MCF 10A (cell line): ENCODE measurements at regions not wholly inside any gene's neighbourhood (a gene's known extent, or its start where the extent isn't known, plus 50 kb on each side); places are given as distances from the start of the nearest gene placed in this dataset.

Source experiments
- BruUV-seq: library from RNA; stranded (reverse); fragments of 400-500 nt; replicated peaks from 2 replicates; lab custom pipeline; 2021; lab: Mats Ljungman, UMichigan
- CTCF ChIA-PET: fragments of 300-600 bp; sonication (Branson Sonifier 250); formaldehyde crosslinking; extraction: SDS; loops from one replicate; lab custom pipeline; 2021; ENCODE audit warnings: antibody characterized with exemption, inconsistent platforms; lab: Yijun Ruan, JAX
- POLR2A ChIA-PET: fragments of 300-600, 350-650 bp; sonication (Branson Sonifier 250); formaldehyde crosslinking; extraction: SDS; loops from one replicate; lab custom pipeline; 2020; ENCODE audit warnings: antibody characterized with exemption, inconsistent platforms; lab: Yijun Ruan, JAX
- DNase-seq: peaks from one replicate; pipeline ENCODE4 v3.0.0-alpha.2; 2018; ENCODE audit not compliant: unreplicated experiment
- H3K27ac Mint-ChIP-seq: one replicate; pipeline ENCODE4 v1.8.0; 2022; ENCODE audit warnings: mild to moderate bottlenecking, low read depth, mixed read lengths; ENCODE audit not compliant: unreplicated experiment
- H3K27me3 Mint-ChIP-seq: one replicate; pipeline ENCODE4 v1.8.0; 2022; ENCODE audit warnings: mixed read lengths; ENCODE audit not compliant: insufficient read depth, unreplicated experiment
- H3K36me3 Mint-ChIP-seq: one replicate; pipeline ENCODE4 v1.8.0; 2022; ENCODE audit warnings: mild to moderate bottlenecking, moderate library complexity, mixed read lengths; ENCODE audit not compliant: insufficient read depth, unreplicated experiment
- H3K4me1 Mint-ChIP-seq: one replicate; pipeline ENCODE4 v1.8.0; 2022; ENCODE audit warnings: mixed read lengths; ENCODE audit not compliant: insufficient read depth, unreplicated experiment
- H3K4me3 Mint-ChIP-seq: one replicate; pipeline ENCODE4 v1.8.0; 2022; ENCODE audit warnings: mild to moderate bottlenecking, moderate library complexity, mixed read lengths; ENCODE audit not compliant: unreplicated experiment
- H3K9me3 Mint-ChIP-seq: one replicate; pipeline ENCODE4 v1.8.0; 2022; ENCODE audit warnings: mixed read lengths; ENCODE audit not compliant: unreplicated experiment
- CTCF ChIP-seq: fragments of 200-600 bp; IDR thresholded peaks from one replicate; pipeline ENCODE4 v1.8.0; 2022; ENCODE audit warnings: antibody characterized with exemption, mild to moderate bottlenecking; ENCODE audit not compliant: unreplicated experiment
- intact Hi-C: fragments of 100-400 bp; cut with micrococcal nuclease; formaldehyde crosslinking; loops from 2 replicates; pipeline ENCODE4 v1.14.1; 2022

GRCh38 chr3:118495206-118495605 is 539.4 kb downstream of the IGSF11 start:
- intact Hi-C loops = no loop called here
- no peak for TF ChIP-seq CTCF
- no peak overlapping the region for H3K4me3 Mint-ChIP-seq
- no peaks in the 10 kb centered on the region for H3K4me1 Mint-ChIP-seq
- BruUV-seq = no TSS peak
- H3K27me3 Mint-ChIP-seq = no peaks in the 10 kb centered on the region
- no peak for DNase-seq
- H3K27ac Mint-ChIP-seq = no peak overlapping the region
- no peaks in the 10 kb centered on the region for H3K9me3 Mint-ChIP-seq
- peaks cover 6% of the 10 kb centered on the region for H3K36me3 Mint-ChIP-seq
- POLR2A ChIA-PET = no interaction called here
- CTCF ChIA-PET = no interaction called here

GRCh38 chr3:118497274-118497673 is 537.4 kb downstream of the IGSF11 start:
- DNase-seq = no peak
- CTCF ChIA-PET = no interaction called here
- H3K27me3 Mint-ChIP-seq = no peaks in the 10 kb centered on the region
- no peak overlapping the region for H3K4me3 Mint-ChIP-seq
- H3K36me3 Mint-ChIP-seq = peaks cover 6% of the 10 kb centered on the region
- H3K27ac Mint-ChIP-seq = no peak overlapping the region
- POLR2A ChIA-PET = no interaction called here
- no TSS peak for BruUV-seq
- no peaks in the 10 kb centered on the region for H3K4me1 Mint-ChIP-seq
- intact Hi-C loops = no loop called here
- TF ChIP-seq CTCF = no peak
- no peaks in the 10 kb centered on the region for H3K9me3 Mint-ChIP-seq

GRCh38 chr3:118501152-118501551 is 533.5 kb downstream of the IGSF11 start:
- DNase-seq = peak; percentile 35

GRCh38 chr3:118504906-118505305 is 529.7 kb downstream of the IGSF11 start:
- no peak for TF ChIP-seq CTCF
- DNase-seq = no peak
- no peak overlapping the region for H3K27ac Mint-ChIP-seq
- H3K36me3 Mint-ChIP-seq = no peaks in the 10 kb centered on the region
- peaks cover 6% of the 10 kb centered on the region for H3K4me1 Mint-ChIP-seq
- ChIA-PET CTCF (interaction anchor here (0.6 kb wide), 1 partner anchor 618 kb away, joined by 3 read pairs; no protein-coding TSS in a partner anchor), POLR2A (no interaction called here)
- H3K9me3 Mint-ChIP-seq = no peaks in the 10 kb centered on the region
- BruUV-seq = no TSS peak
- no peak overlapping the region for H3K4me3 Mint-ChIP-seq
- H3K27me3 Mint-ChIP-seq = no peaks in the 10 kb centered on the region
- intact Hi-C loops = no loop called here

More at GRCh38 chr3:118501152-118501551, 533.5 kb downstream of the IGSF11 start:
- no peak overlapping the region for H3K27ac Mint-ChIP-seq
- no peaks in the 10 kb centered on the region for H3K27me3 Mint-ChIP-seq
- intact Hi-C loops = no loop called here
- H3K4me1 Mint-ChIP-seq = peaks cover 1% of the 10 kb centered on the region
- BruUV-seq = no TSS peak
- POLR2A ChIA-PET = interaction anchor here (0.6 to 0.7 kb wide), 2 partner anchors 12 to 35 kb away, joined by 3 read pairs; no protein-coding TSS in a partner anchor
- peaks cover 6% of the 10 kb centered on the region for H3K36me3 Mint-ChIP-seq
- no peak overlapping the region for H3K4me3 Mint-ChIP-seq
- CTCF ChIA-PET = interaction anchor here (0.7 kb wide), 1 partner anchor 850 kb away, joined by 5 read pairs; no protein-coding TSS in a partner anchor
- TF ChIP-seq CTCF = no peak
- H3K9me3 Mint-ChIP-seq = no peaks in the 10 kb centered on the region
